ENCODE measurements at regions not wholly inside any gene's neighbourhood (a gene's known extent, or its start where the extent isn't known, plus 50 kb on each side); places are given as distances from the start of the nearest gene placed in this dataset.

DNA sequence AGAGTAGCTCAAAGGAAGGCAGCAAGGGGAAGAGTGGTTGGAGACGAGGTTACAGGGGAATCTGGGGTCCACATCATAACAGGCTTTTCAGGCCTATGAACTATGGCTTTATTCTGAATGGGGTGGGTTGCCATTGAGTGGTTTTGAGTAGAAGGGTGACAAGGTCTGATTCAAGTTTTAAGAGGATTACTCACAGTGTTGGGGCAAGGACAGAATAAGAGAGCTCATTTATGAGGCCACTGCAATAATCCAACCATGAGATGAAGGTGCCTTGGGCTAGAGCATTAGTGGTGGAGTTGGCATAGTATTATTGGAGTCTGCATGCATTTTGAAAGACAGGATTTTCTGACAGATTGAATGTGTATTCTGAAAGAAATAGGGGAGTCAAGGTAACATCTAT lies 315.9 kb downstream of the RNF144A start:
- ChIA-PET CTCF (no interaction called here), POLR2A (no interaction called here), RAD21 (ENCODE audit: low non-redundant PET in 1 of 2, low total read pairs in 2 of 2, uncharacterized antibody in 2 of 2, unreplicated experiment in 2 of 2) (no interaction called here)
- no peak overlapping the region for H3K9ac ChIP-seq (ENCODE audit: low read length)
- ATAC-seq (no peak), DNase-seq (ENCODE audit: low read depth, low spot score) (no peak)
- H3K4me2 ChIP-seq (ENCODE audit: low read length) = no peak overlapping the region
- BruUV-seq (replicated peaks) = no TSS peak
- H3K79me2 ChIP-seq (ENCODE audit: insufficient read depth, low read length) = no peaks in the 10 kb centered on the region
- no peaks in the 10 kb centered on the region for H3K9me3 ChIP-seq (ENCODE audit: control insufficient read depth in 1 of 2, insufficient read depth in 1 of 2, low read depth in 1 of 2, low read length in 2 of 2)
- TF ChIP-seq EGR1 (IDR thresholded peaks at IDR 0.05; ENCODE audit: low read depth) = no peak
- TF ChIP-seq TCF7L2 (IDR thresholded peaks at IDR 0.05; ENCODE audit: borderline replicate concordance, extremely low read depth, insufficient read depth, insufficient read length) = no peak
- no peak for TF ChIP-seq POLR2A (IDR thresholded peaks at IDR 0.05; ENCODE audit: borderline replicate concordance, extremely low read depth, insufficient read depth, insufficient read length)
- no peak for TF ChIP-seq SIN3A (IDR thresholded peaks at IDR 0.05; ENCODE audit: low read depth)
- no peak for TF ChIP-seq POLR2AphosphoS5 (IDR thresholded peaks at IDR 0.05; ENCODE audit: low read depth, low read length)
- TF ChIP-seq, protein P1, sequence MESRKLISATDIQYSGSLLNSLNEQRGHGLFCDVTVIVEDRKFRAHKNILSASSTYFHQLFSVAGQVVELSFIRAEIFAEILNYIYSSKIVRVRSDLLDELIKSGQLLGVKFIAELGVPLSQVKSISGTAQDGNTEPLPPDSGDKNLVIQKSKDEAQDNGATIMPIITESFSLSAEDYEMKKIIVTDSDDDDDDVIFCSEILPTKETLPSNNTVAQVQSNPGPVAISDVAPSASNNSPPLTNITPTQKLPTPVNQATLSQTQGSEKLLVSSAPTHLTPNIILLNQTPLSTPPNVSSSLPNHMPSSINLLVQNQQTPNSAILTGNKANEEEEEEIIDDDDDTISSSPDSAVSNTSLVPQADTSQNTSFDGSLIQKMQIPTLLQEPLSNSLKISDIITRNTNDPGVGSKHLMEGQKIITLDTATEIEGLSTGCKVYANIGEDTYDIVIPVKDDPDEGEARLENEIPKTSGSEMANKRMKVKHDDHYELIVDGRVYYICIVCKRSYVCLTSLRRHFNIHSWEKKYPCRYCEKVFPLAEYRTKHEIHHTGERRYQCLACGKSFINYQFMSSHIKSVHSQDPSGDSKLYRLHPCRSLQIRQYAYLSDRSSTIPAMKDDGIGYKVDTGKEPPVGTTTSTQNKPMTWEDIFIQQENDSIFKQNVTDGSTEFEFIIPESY (IDR thresholded peaks at IDR 0.05; ENCODE audit: extremely low read depth, insufficient replicate concordance, low read length) = no peak
- no peak for TF ChIP-seq CEBPB (IDR thresholded peaks at IDR 0.05; ENCODE audit: low read depth)
- no peak for TF ChIP-seq EZH2 (IDR thresholded peaks at IDR 0.05)
- TF ChIP-seq CBX3 (IDR thresholded peaks at IDR 0.05; ENCODE audit: low read depth) = no peak
- TF ChIP-seq, protein P2, sequence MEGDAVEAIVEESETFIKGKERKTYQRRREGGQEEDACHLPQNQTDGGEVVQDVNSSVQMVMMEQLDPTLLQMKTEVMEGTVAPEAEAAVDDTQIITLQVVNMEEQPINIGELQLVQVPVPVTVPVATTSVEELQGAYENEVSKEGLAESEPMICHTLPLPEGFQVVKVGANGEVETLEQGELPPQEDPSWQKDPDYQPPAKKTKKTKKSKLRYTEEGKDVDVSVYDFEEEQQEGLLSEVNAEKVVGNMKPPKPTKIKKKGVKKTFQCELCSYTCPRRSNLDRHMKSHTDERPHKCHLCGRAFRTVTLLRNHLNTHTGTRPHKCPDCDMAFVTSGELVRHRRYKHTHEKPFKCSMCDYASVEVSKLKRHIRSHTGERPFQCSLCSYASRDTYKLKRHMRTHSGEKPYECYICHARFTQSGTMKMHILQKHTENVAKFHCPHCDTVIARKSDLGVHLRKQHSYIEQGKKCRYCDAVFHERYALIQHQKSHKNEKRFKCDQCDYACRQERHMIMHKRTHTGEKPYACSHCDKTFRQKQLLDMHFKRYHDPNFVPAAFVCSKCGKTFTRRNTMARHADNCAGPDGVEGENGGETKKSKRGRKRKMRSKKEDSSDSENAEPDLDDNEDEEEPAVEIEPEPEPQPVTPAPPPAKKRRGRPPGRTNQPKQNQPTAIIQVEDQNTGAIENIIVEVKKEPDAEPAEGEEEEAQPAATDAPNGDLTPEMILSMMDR (IDR thresholded peaks at IDR 0.05 in 2 of 3, conservative IDR thresholded peaks at IDR 0.05 in 1 of 3; ENCODE audit: borderline replicate concordance in 1 of 3, insufficient read depth in 1 of 3, low read depth in 2 of 3, low read length in 2 of 3) = no peak
- no peak for TF ChIP-seq RAD21 (IDR thresholded peaks at IDR 0.05; ENCODE audit: low read depth)
- TF ChIP-seq, protein P3, sequence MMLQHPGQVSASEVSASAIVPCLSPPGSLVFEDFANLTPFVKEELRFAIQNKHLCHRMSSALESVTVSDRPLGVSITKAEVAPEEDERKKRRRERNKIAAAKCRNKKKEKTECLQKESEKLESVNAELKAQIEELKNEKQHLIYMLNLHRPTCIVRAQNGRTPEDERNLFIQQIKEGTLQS (IDR thresholded peaks at IDR 0.05) = no peak
- no peak for TF ChIP-seq ZFX (IDR thresholded peaks at IDR 0.05)
- no peak for TF ChIP-seq YY1 (IDR thresholded peaks at IDR 0.05; ENCODE audit: extremely low read depth, insufficient replicate concordance, low read depth, low read length)
- TF ChIP-seq, protein P4, sequence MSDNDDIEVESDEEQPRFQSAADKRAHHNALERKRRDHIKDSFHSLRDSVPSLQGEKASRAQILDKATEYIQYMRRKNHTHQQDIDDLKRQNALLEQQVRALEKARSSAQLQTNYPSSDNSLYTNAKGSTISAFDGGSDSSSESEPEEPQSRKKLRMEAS (IDR thresholded peaks at IDR 0.05) = no peak
- no peak for TF ChIP-seq JUND (IDR thresholded peaks at IDR 0.05)
- no peak for TF ChIP-seq ZNF274 (IDR thresholded peaks at IDR 0.05; ENCODE audit: low read depth, low read length)
- no peak for TF ChIP-seq SRF (IDR thresholded peaks at IDR 0.05; ENCODE audit: low read depth)
- no peak for TF ChIP-seq ELF1 (IDR thresholded peaks at IDR 0.05; ENCODE audit: borderline replicate concordance, low read depth)
- no peak overlapping the region for H3K27ac ChIP-seq (ENCODE audit: low read depth, low read length)
- intact Hi-C loops (cut with micrococcal nuclease) = no loop called here
- H2AFZ ChIP-seq (ENCODE audit: low read depth, low read length, poor library complexity, severe bottlenecking) = no peak overlapping the region
- H3K36me3 ChIP-seq (ENCODE audit: control insufficient read depth in 1 of 2, insufficient read depth in 2 of 2, low read length in 2 of 2) = no peaks in the 10 kb centered on the region
- peaks cover 10% of the 10 kb centered on the region; the same call in 1 of the 2 replicates for H3K27me3 ChIP-seq (ENCODE audit: insufficient read depth, low read length)
- no peaks in the 10 kb centered on the region for H3K4me1 ChIP-seq (ENCODE audit: control insufficient read depth in 1 of 2, insufficient read depth in 2 of 2, low read length in 2 of 2)
- no peaks in the 10 kb centered on the region for H3K9me2 ChIP-seq (ENCODE audit: insufficient read depth)
- H4K20me1 ChIP-seq (ENCODE audit: insufficient read depth) = no peaks in the 10 kb centered on the region
- no peak overlapping the region for H3K4me3 ChIP-seq (replicated peaks in 1 of 2; ENCODE audit: low read depth in 1 of 2, low read length in 2 of 2)
